ENCODE measurements at regions not wholly inside any gene's neighbourhood (a gene's known extent, or its start where the extent isn't known, plus 50 kb on each side); places are given as distances from the start of the nearest gene placed in this dataset.

DNA sequence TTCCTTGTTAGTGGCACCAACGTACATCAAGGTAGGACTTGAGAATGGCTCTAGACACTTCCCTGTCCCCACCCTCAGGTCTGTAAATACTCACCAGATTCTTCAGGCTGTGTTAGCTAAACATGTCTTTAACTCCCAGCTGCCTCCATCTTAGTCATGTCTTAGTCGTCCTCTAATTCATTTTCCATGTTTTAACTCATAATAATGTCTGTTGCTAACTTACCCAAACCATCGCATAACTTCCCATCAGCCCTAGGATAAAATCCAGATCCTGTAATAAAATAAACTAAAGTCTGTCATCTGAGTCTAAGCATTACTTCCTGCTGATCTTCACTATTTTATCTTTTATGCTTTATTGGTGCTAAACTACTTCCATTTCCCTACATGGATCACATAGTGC, 600.0 kb upstream of the CELF2 start:
- Histone ChIP-seq H4K20me1 (ENCODE audit: control insufficient read depth, extremely low read depth, insufficient read depth, low read length) (no peaks in the 10 kb centered on the region), H3K4me2 (ENCODE audit: control insufficient read depth, extremely low read depth, insufficient read depth, low read depth, low read length) (no peak overlapping the region), H3K27me3 (ENCODE audit: control insufficient read depth, extremely low read depth, insufficient read depth, low read length) (no peaks in the 10 kb centered on the region), H3K9ac (ENCODE audit: control insufficient read depth, extremely low read depth, insufficient read depth, low read length) (no peak overlapping the region), H3K9me1 (ENCODE audit: control insufficient read depth, extremely low read depth, insufficient read depth, low read length) (no peaks in the 10 kb centered on the region), H3K36me3 (ENCODE audit: control insufficient read depth in 2 of 2, extremely low read depth in 1 of 2, insufficient read depth in 2 of 2, low read length in 2 of 2) (no peaks in the 10 kb centered on the region), H3K9me3 (ENCODE audit: control insufficient read depth, low read depth, low read length) (no peaks in the 10 kb centered on the region), H3K27ac (ENCODE audit: control insufficient read depth, insufficient read depth, low read length) (no peak overlapping the region), H3K4me3 (ENCODE audit: control insufficient read depth in 2 of 3, extremely low read depth in 1 of 3, insufficient read depth in 2 of 3, low read depth in 1 of 3, low read length in 3 of 3) (no peak overlapping the region), H2AFZ (ENCODE audit: control insufficient read depth, low read length) (no peak overlapping the region), H3K79me2 (ENCODE audit: control insufficient read depth, insufficient read depth, low read length) (no peaks in the 10 kb centered on the region), H3K4me1 (ENCODE audit: control insufficient read depth, extremely low read depth, insufficient read depth, low read length) (no peaks in the 10 kb centered on the region)
- dilution Hi-C loops (cut with MboI; ENCODE audit: extremely low pct_ligation_motif_present, low sequenced_read_pairs), result no loop called here
- TF ChIP-seq EZH2 (IDR thresholded peaks at IDR 0.05; ENCODE audit: low read length), result no peak
- TF ChIP-seq, protein P1, sequence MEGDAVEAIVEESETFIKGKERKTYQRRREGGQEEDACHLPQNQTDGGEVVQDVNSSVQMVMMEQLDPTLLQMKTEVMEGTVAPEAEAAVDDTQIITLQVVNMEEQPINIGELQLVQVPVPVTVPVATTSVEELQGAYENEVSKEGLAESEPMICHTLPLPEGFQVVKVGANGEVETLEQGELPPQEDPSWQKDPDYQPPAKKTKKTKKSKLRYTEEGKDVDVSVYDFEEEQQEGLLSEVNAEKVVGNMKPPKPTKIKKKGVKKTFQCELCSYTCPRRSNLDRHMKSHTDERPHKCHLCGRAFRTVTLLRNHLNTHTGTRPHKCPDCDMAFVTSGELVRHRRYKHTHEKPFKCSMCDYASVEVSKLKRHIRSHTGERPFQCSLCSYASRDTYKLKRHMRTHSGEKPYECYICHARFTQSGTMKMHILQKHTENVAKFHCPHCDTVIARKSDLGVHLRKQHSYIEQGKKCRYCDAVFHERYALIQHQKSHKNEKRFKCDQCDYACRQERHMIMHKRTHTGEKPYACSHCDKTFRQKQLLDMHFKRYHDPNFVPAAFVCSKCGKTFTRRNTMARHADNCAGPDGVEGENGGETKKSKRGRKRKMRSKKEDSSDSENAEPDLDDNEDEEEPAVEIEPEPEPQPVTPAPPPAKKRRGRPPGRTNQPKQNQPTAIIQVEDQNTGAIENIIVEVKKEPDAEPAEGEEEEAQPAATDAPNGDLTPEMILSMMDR (optimal IDR thresholded peaks at IDR 0.05 in 1 of 3, IDR thresholded peaks at IDR 0.05 in 1 of 3, conservative IDR thresholded peaks at IDR 0.05 in 1 of 3; ENCODE audit: extremely low read depth in 1 of 3, insufficient read depth in 2 of 3, low read length in 3 of 3), result no peak
- FAIRE-seq, result no peak
- no peak for DNase-seq (ENCODE audit: low read depth, low spot score)

DNA sequence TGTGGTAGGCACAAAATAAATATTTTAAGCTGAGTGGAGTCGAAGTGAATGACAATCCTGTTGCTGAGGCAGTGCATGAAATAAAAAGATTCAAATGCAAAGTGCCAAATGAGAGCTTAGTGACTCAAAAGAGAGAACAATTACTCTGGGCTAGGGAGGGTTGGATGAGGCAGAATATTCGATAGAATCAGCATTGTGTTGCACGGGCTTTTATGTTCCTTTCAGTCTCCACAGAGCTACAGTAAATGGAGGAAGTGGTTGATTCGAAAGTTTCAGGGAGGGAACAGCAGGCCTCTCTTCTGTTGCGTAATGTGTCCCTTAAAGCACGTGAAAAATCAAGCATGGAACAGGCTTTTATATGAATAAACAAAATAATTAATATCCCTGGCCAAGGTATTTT, 599.3 kb upstream of the CELF2 start:
- Histone ChIP-seq H4K20me1 (ENCODE audit: control insufficient read depth, extremely low read depth, insufficient read depth, low read length) (no peaks in the 10 kb centered on the region), H3K27ac (ENCODE audit: control insufficient read depth, insufficient read depth, low read length) (no peak overlapping the region), H3K4me1 (ENCODE audit: control insufficient read depth, extremely low read depth, insufficient read depth, low read length) (no peaks in the 10 kb centered on the region), H3K79me2 (ENCODE audit: control insufficient read depth, insufficient read depth, low read length) (no peaks in the 10 kb centered on the region), H3K4me2 (ENCODE audit: control insufficient read depth, extremely low read depth, insufficient read depth, low read depth, low read length) (no peak overlapping the region), H3K36me3 (ENCODE audit: control insufficient read depth in 2 of 2, extremely low read depth in 1 of 2, insufficient read depth in 2 of 2, low read length in 2 of 2) (no peaks in the 10 kb centered on the region), H3K9ac (ENCODE audit: control insufficient read depth, extremely low read depth, insufficient read depth, low read length) (no peak overlapping the region), H3K4me3 (ENCODE audit: control insufficient read depth in 2 of 3, extremely low read depth in 1 of 3, insufficient read depth in 2 of 3, low read depth in 1 of 3, low read length in 3 of 3) (no peak overlapping the region), H3K27me3 (ENCODE audit: control insufficient read depth, extremely low read depth, insufficient read depth, low read length) (no peaks in the 10 kb centered on the region), H2AFZ (ENCODE audit: control insufficient read depth, low read length) (no peak overlapping the region), H3K9me1 (ENCODE audit: control insufficient read depth, extremely low read depth, insufficient read depth, low read length) (no peaks in the 10 kb centered on the region), H3K9me3 (ENCODE audit: control insufficient read depth, low read depth, low read length) (no peaks in the 10 kb centered on the region)
- FAIRE-seq (no peak), DNase-seq (ENCODE audit: low read depth, low spot score) (no peak)
- TF ChIP-seq, protein P1 (optimal IDR thresholded peaks at IDR 0.05 in 1 of 3, IDR thresholded peaks at IDR 0.05 in 1 of 3, conservative IDR thresholded peaks at IDR 0.05 in 1 of 3; ENCODE audit: extremely low read depth in 1 of 3, insufficient read depth in 2 of 3, low read length in 3 of 3), result no peak
- no peak for TF ChIP-seq EZH2 (IDR thresholded peaks at IDR 0.05; ENCODE audit: low read length)
- dilution Hi-C loops (cut with MboI; ENCODE audit: extremely low pct_ligation_motif_present, low sequenced_read_pairs), result no loop called here
